ENCODE measurements at regions not wholly inside any gene's neighbourhood (a gene's known extent, or its start where the extent isn't known, plus 50 kb on each side); places are given as distances from the start of the nearest gene placed in this dataset.

- Histone ChIP-seq H3K27me3 (no peaks in the 10 kb centered on the region), H3K36me3 (no peaks in the 10 kb centered on the region), H3K4me1 (no peaks in the 10 kb centered on the region), H3K4me3 (no peak overlapping the region), H3K9me3 (no peaks in the 10 kb centered on the region), H3K27ac (no peak overlapping the region)
- WGBS, 5 donors: 57 to 83% (median 78%) methylated on average over 3 of the region's 3 CpGs
- intact Hi-C loops (cut with DNase I; ENCODE audit: low total_unique reads): no loop called here
- TF ChIP-seq POLR2A (IDR thresholded peaks at IDR 0.05) (no peak), POLR2AphosphoS5 (IDR thresholded peaks at IDR 0.05) (no peak), EP300 (IDR thresholded peaks at IDR 0.05) (no peak), CTCF (IDR thresholded peaks at IDR 0.05) (no peak)
- DNase-seq: no peak
Observed at GRCh38 chr7:41052201-41052600, 650.7 kb downstream of the INHBA start.

- Histone ChIP-seq H3K27me3 (no peaks in the 10 kb centered on the region), H3K36me3 (no peaks in the 10 kb centered on the region), H3K27ac (no peak overlapping the region), H3K4me3 (no peak overlapping the region), H3K4me1 (no peaks in the 10 kb centered on the region), H3K9me3 (no peaks in the 10 kb centered on the region)
- peak in 1 of 2 donors; percentile 51 for DNase-seq
- TF ChIP-seq EP300 (IDR thresholded peaks at IDR 0.05) (no peak), POLR2AphosphoS5 (IDR thresholded peaks at IDR 0.05) (no peak), POLR2A (IDR thresholded peaks at IDR 0.05) (no peak)
- 64 to 73% (median 70%) methylated on average over 10 of the region's 10 CpGs for WGBS, 5 donors
- intact Hi-C loops (cut with DNase I; ENCODE audit: low total_unique reads): no loop called here
Observed at GRCh38 chr7:41051535-41051934, 651.4 kb downstream of the INHBA start.

- no peak for TF ChIP-seq CTCF (IDR thresholded peaks at IDR 0.05)
- TF ChIP-seq POLR2A (IDR thresholded peaks at IDR 0.05): no peak
- Histone ChIP-seq H3K36me3 (no peaks in the 10 kb centered on the region), H3K4me1 (no peaks in the 10 kb centered on the region), H3K27me3 (no peaks in the 10 kb centered on the region), H3K27ac (no peak overlapping the region), H3K9me3 (no peaks in the 10 kb centered on the region), H3K4me3 (no peak overlapping the region)
- intact Hi-C loops (cut with DNase I; ENCODE audit: low total_unique reads): no loop called here
- WGBS, 5 donors: 83 to 91% (median 86%) methylated on average over 6 of the region's 6 CpGs
- no peak for DNase-seq
Observed at GRCh38 chr7:41051062-41051461, 651.8 kb downstream of the INHBA start.

GRCh38 chr7:41048771-41049170, 654.1 kb downstream of the INHBA start:
- no peak for TF ChIP-seq CTCF (IDR thresholded peaks at IDR 0.05)
- TF ChIP-seq EP300 (IDR thresholded peaks at IDR 0.05): no peak
- no peak for TF ChIP-seq POLR2AphosphoS5 (IDR thresholded peaks at IDR 0.05)
- no peak for TF ChIP-seq POLR2A (IDR thresholded peaks at IDR 0.05)
- peaks cover 0 to 3% (median 0%) of the 10 kb centered on the region in 4 donors for H3K9me3 ChIP-seq
- no peaks in the 10 kb centered on the region for H3K36me3 ChIP-seq
- no peaks in the 10 kb centered on the region for H3K4me1 ChIP-seq
- intact Hi-C loops (cut with DNase I; ENCODE audit: low total_unique reads): loop anchor here (5.0 kb wide), 1 partner anchor 261 kb away; no protein-coding TSS in a partner anchor
- no peak overlapping the region for H3K4me3 ChIP-seq
- no peak for DNase-seq
- no peaks in the 10 kb centered on the region for H3K27me3 ChIP-seq
- H3K27ac ChIP-seq: no peak overlapping the region
- 54 to 71% (median 63%) methylated on average over 2 of the region's 2 CpGs for WGBS, 5 donors

GRCh38 chr7:41047789-41048191, 655.1 kb downstream of the INHBA start:
- Histone ChIP-seq H3K27ac (peak overlapping the region in 2 of 5 donors; percentile 11 to 20), H3K4me1 (no peaks in the 10 kb centered on the region), H3K9me3 (peaks cover 0 to 8% (median 3%) of the 10 kb centered on the region in 4 donors), H3K4me3 (no peak overlapping the region), H3K36me3 (no peaks in the 10 kb centered on the region), H3K27me3 (no peaks in the 10 kb centered on the region)
- TF ChIP-seq EP300 (IDR thresholded peaks at IDR 0.05) (no peak), POLR2A (IDR thresholded peaks at IDR 0.05) (no peak), POLR2AphosphoS5 (IDR thresholded peaks at IDR 0.05) (peak in 1 of 3 donors; percentile 8), CTCF (IDR thresholded peaks at IDR 0.05) (no peak)
- WGBS, 5 donors: 60 to 69% (median 66%) methylated on average over 7 to 9 of the region's 9 CpGs
- peak in 1 of 2 donors; percentile 40 for DNase-seq
- intact Hi-C loops (cut with DNase I; ENCODE audit: low total_unique reads): loop anchor here (5.0 kb wide), 1 partner anchor 260 kb away; no protein-coding TSS in a partner anchor

Data from stomach (tissue), 8 donors.